Mesenchymal stem cell (in vitro differentiated cells and primary cell): ENCODE measurements at regions not wholly inside any gene's neighbourhood (a gene's known extent, or its start where the extent isn't known, plus 50 kb on each side); places are given as distances from the start of the nearest gene placed in this dataset.

Experiments used
- DNase-seq: peaks from one replicate; pipeline ENCODE4 v3.0.0-alpha.2; 2013
- H2AFZ ChIP-seq: one replicate; pipeline ENCODE4 v1.6.1; 2013; ENCODE audit warnings: low read depth, mild to moderate bottlenecking, control low read depth, inconsistent platforms, low read length, moderate library complexity
- H2AK5ac ChIP-seq: 2 replicates; pipeline ENCODE4 v1.6.1; 2013; ENCODE audit warnings: low read length, moderate library complexity, mild to moderate bottlenecking, inconsistent platforms; ENCODE audit not compliant: severe bottlenecking
- H2BK120ac ChIP-seq: one replicate; pipeline ENCODE4 v1.6.1; 2013; ENCODE audit warnings: low read depth, mild to moderate bottlenecking, inconsistent platforms, low read length, moderate library complexity
- H2BK12ac ChIP-seq, 2 experiments: one replicate each; pipeline ENCODE4 v1.6.1; 2013; ENCODE audit warnings: inconsistent platforms in 2 of 2, low read length in 2 of 2, mild to moderate bottlenecking in 2 of 2, moderate library complexity in 2 of 2, control low read depth in 1 of 2
- H2BK15ac ChIP-seq: one replicate; pipeline ENCODE4 v1.6.1; 2013; ENCODE audit warnings: mild to moderate bottlenecking, low read depth, inconsistent platforms; ENCODE audit not compliant: poor library complexity, severe bottlenecking
- H2BK5ac ChIP-seq: 2 replicates; pipeline ENCODE4 v1.6.1; 2013; ENCODE audit warnings: low read depth, mild to moderate bottlenecking, low read length, control low read depth, inconsistent platforms; ENCODE audit not compliant: poor library complexity, severe bottlenecking
- H3K14ac ChIP-seq, 2 experiments: one replicate each; pipeline ENCODE4 v1.6.1; 2013; ENCODE audit warnings: inconsistent platforms in 2 of 2, low read length in 2 of 2, control low read depth in 1 of 2, mild to moderate bottlenecking in 1 of 2, moderate library complexity in 1 of 2
- H3K18ac ChIP-seq, 2 experiments: one replicate each; pipeline ENCODE4 v1.6.1; 2013; ENCODE audit warnings: inconsistent platforms in 2 of 2, low read length in 2 of 2, control low read depth in 1 of 2, low read depth in 1 of 2, mild to moderate bottlenecking in 1 of 2
- H3K23ac ChIP-seq, 2 experiments: one replicate each; pipeline ENCODE4 v1.6.1; 2013; ENCODE audit warnings: inconsistent platforms in 2 of 2, low read length in 2 of 2, mild to moderate bottlenecking in 2 of 2, moderate library complexity in 2 of 2, control low read depth in 1 of 2
- H3K27ac ChIP-seq: 2 replicates; pipeline ENCODE4 v1.5.1; 2013; ENCODE audit warnings: mild to moderate bottlenecking, moderate library complexity, low read length, control low read depth, inconsistent platforms; ENCODE audit not compliant: poor library complexity, severe bottlenecking
- H3K27me3 ChIP-seq, 2 experiments: 2 replicates each; pipeline versions ENCODE4 v1.6.1 to v1.7.0; 2013; ENCODE audit warnings: low read length in 2 of 2, mild to moderate bottlenecking in 2 of 2, moderate library complexity in 2 of 2, control low read depth in 1 of 2, inconsistent platforms in 1 of 2; ENCODE audit not compliant: control insufficient read depth in 1 of 2, insufficient read depth in 1 of 2
- H3K36me3 ChIP-seq, 2 experiments: 2 replicates each; pipeline versions ENCODE4 v1.6.1 to v1.7.0; 2013; ENCODE audit warnings: low read length in 2 of 2, control low read depth in 1 of 2, inconsistent platforms in 1 of 2, low read depth in 1 of 2, mild to moderate bottlenecking in 1 of 2; ENCODE audit not compliant: insufficient read depth in 2 of 2, control insufficient read depth in 1 of 2
- H3K4ac ChIP-seq, 2 experiments: one replicate each; pipeline ENCODE4 v1.6.1; 2013; ENCODE audit warnings: inconsistent platforms in 2 of 2, low read length in 2 of 2, mild to moderate bottlenecking in 2 of 2, moderate library complexity in 2 of 2, control low read depth in 1 of 2, low read depth in 1 of 2
- H3K4me1 ChIP-seq: 2 replicates; pipeline ENCODE4 v1.6.1; 2013; ENCODE audit warnings: low read depth, low read length, control low read depth; ENCODE audit not compliant: control insufficient read depth, insufficient read depth
- H3K4me2 ChIP-seq: 2 replicates; pipeline ENCODE4 v1.6.1; 2013; ENCODE audit warnings: low read length, mild to moderate bottlenecking, inconsistent platforms; ENCODE audit not compliant: poor library complexity, severe bottlenecking
- H3K4me3 ChIP-seq, 2 experiments: 2 replicates each; pipeline versions ENCODE4 v1.5.1 to v1.7.0; 2013; ENCODE audit warnings: low read length in 2 of 2, mild to moderate bottlenecking in 2 of 2, control low read depth in 1 of 2, low read depth in 1 of 2; ENCODE audit not compliant: insufficient read depth in 1 of 2
- H3K79me1 ChIP-seq: replicated peaks from 2 replicates; pipeline ENCODE4 v1.6.1; 2013; ENCODE audit warnings: mild to moderate bottlenecking, control low read depth, low read length, inconsistent platforms; ENCODE audit not compliant: poor library complexity, severe bottlenecking
- H3K9ac ChIP-seq: 2 replicates; pipeline ENCODE4 v1.7.0; 2013; ENCODE audit warnings: mild to moderate bottlenecking, low read length, moderate library complexity
- H3K9me3 ChIP-seq: 2 replicates; pipeline ENCODE4 v1.7.0; 2013; ENCODE audit warnings: mild to moderate bottlenecking, low read length; ENCODE audit not compliant: control insufficient read depth
- H4K8ac ChIP-seq: one replicate; pipeline ENCODE4 v1.6.1; 2013; ENCODE audit warnings: inconsistent platforms, mild to moderate bottlenecking, low read length, moderate library complexity
- H4K91ac ChIP-seq: one replicate; pipeline ENCODE4 v1.6.1; 2013; ENCODE audit warnings: mild to moderate bottlenecking, low read length, inconsistent platforms
- WGBS: methylation state at CpG from one replicate; pipeline ENCODE4 v1.1.7; 2013; ENCODE audit warnings: mixed read lengths; 5-methylcytosine and 5-hydroxymethylcytosine counted together

GRCh38 chr18:46415532-46416252 lies 241.3 kb downstream of the LOXHD1 start:
- Histone ChIP-seq H3K79me1 (no peaks in the 10 kb centered on the region), H2BK5ac (no peak overlapping the region), H3K9me3 (no peaks in the 10 kb centered on the region), H4K91ac (no peak overlapping the region), H4K8ac (no peak overlapping the region), H3K4me3 (no peak overlapping the region), H3K4me1 (peaks cover 20% of the 10 kb centered on the region), H2BK15ac (no peak overlapping the region), H3K36me3 (no peaks in the 10 kb centered on the region), H3K4ac (no peak overlapping the region), H3K27me3 (peaks cover 6 to 54% of the 10 kb centered on the region in 2 experiments), H3K9ac (no peak overlapping the region), H2AFZ (no peak overlapping the region), H2BK120ac (no peak overlapping the region), H2BK12ac (no peak overlapping the region), H3K18ac (no peak overlapping the region), H3K23ac (no peak overlapping the region), H3K27ac (no peak overlapping the region), H3K14ac (no peak overlapping the region), H2AK5ac (no peak overlapping the region), H3K4me2 (no peak overlapping the region)
- no peak for DNase-seq
- WGBS: 73% methylated on average over 4 of the region's 4 CpGs

GRCh38 chr18:46416706-46417638 lies 240.0 kb downstream of the LOXHD1 start:
- Histone ChIP-seq H4K91ac (no peak overlapping the region), H4K8ac (no peak overlapping the region), H3K9me3 (no peaks in the 10 kb centered on the region), H3K27ac (no peak overlapping the region), H3K4me3 (no peak overlapping the region), H2AFZ (no peak overlapping the region), H3K4me1 (peaks cover 16% of the 10 kb centered on the region), H3K79me1 (no peaks in the 10 kb centered on the region), H3K14ac (no peak overlapping the region), H2BK120ac (no peak overlapping the region), H3K4ac (no peak overlapping the region), H2AK5ac (no peak overlapping the region), H3K18ac (no peak overlapping the region), H3K27me3 (peaks cover 13 to 42% of the 10 kb centered on the region in 2 experiments), H3K23ac (no peak overlapping the region), H3K9ac (no peak overlapping the region), H3K36me3 (no peaks in the 10 kb centered on the region), H3K4me2 (no peak overlapping the region), H2BK5ac (no peak overlapping the region), H2BK12ac (no peak overlapping the region), H2BK15ac (no peak overlapping the region)
- 78% methylated on average over 4 of the region's 4 CpGs for WGBS
- no peak for DNase-seq

GRCh38 chr18:46418663-46419260 lies 238.3 kb downstream of the LOXHD1 start:
- H3K9me3 ChIP-seq: no peaks in the 10 kb centered on the region
- no peak overlapping the region for H2AFZ ChIP-seq
- DNase-seq: no peak
- no peak overlapping the region for H2BK15ac ChIP-seq
- H3K79me1 ChIP-seq: no peaks in the 10 kb centered on the region
- no peak overlapping the region for H2BK5ac ChIP-seq
- H3K4me1 ChIP-seq: peaks cover 4% of the 10 kb centered on the region
- no peak overlapping the region for H3K23ac ChIP-seq
- H2BK120ac ChIP-seq: no peak overlapping the region
- no peaks in the 10 kb centered on the region for H3K36me3 ChIP-seq
- no peak overlapping the region for H2AK5ac ChIP-seq
- H3K14ac ChIP-seq: no peak overlapping the region
- 83% methylated on average over 5 of the region's 5 CpGs for WGBS
- H3K18ac ChIP-seq: no peak overlapping the region
- peaks cover 17 to 26% of the 10 kb centered on the region in 2 experiments for H3K27me3 ChIP-seq
- no peak overlapping the region for H3K4me2 ChIP-seq
- no peak overlapping the region for H2BK12ac ChIP-seq
- H4K91ac ChIP-seq: no peak overlapping the region
- no peak overlapping the region for H3K4me3 ChIP-seq
- H4K8ac ChIP-seq: no peak overlapping the region
- H3K27ac ChIP-seq: no peak overlapping the region
- H3K9ac ChIP-seq: no peak overlapping the region
- no peak overlapping the region for H3K4ac ChIP-seq
